Neural cell (in vitro differentiated cells): ENCODE measurements at regions not wholly inside any gene's neighbourhood (a gene's known extent, or its start where the extent isn't known, plus 50 kb on each side); places are given as distances from the start of the nearest gene placed in this dataset.

Experiments
- CTCF ChIP-seq: fragments of 450-650 bp; IDR thresholded peaks from 2 replicates; pipeline ENCODE4 v1.5.1; 2014; ENCODE audit warnings: antibody characterized with exemption, mild to moderate bottlenecking, moderate library complexity; ENCODE audit not compliant: poor library complexity, severe bottlenecking
- EP300 ChIP-seq: fragments of 450-650 bp; conservative IDR thresholded peaks from 2 replicates; pipeline ENCODE4 v1.6.1; 2014; ENCODE audit warnings: antibody characterized with exemption, mild to moderate bottlenecking, moderate library complexity; ENCODE audit not compliant: poor library complexity, severe bottlenecking
- MXI1 ChIP-seq: fragments of 450-650 bp; conservative IDR thresholded peaks from 2 replicates; pipeline ENCODE4 v1.6.1; 2014; ENCODE audit warnings: antibody characterized with exemption, mild to moderate bottlenecking; ENCODE audit not compliant: poor library complexity, severe bottlenecking
- POLR2AphosphoS5 ChIP-seq: IDR thresholded peaks from 2 replicates; pipeline ENCODE4 v1.6.1; 2012
- REST ChIP-seq: IDR thresholded peaks from 2 replicates; pipeline ENCODE4 v1.6.1; 2012; ENCODE audit warnings: borderline replicate concordance
- TAF1 ChIP-seq: IDR thresholded peaks from 2 replicates; pipeline ENCODE4 v1.6.1; 2012; ENCODE audit warnings: low read depth

- TF ChIP-seq CTCF = no peak
- no peak for TF ChIP-seq EP300
- no peak for TF ChIP-seq POLR2AphosphoS5
- TF ChIP-seq REST = no peak
- no peak for TF ChIP-seq MXI1
- TF ChIP-seq TAF1 = no peak
Observed at GRCh38 chr2:39515897-39516346, 78.8 kb upstream of the MAP4K3 start.
